H1 (cell line): ENCODE measurements at regions not wholly inside any gene's neighbourhood (a gene's known extent, or its start where the extent isn't known, plus 50 kb on each side); places are given as distances from the start of the nearest gene placed in this dataset.

Experiments used
- ATF3 ChIP-seq: IDR thresholded peaks from 2 replicates; pipeline ENCODE4 v1.6.1; 2011; ENCODE audit warnings: low read depth, mild to moderate bottlenecking, low read length; ENCODE audit not compliant: insufficient read depth
- BCL11A ChIP-seq, 2 experiments: IDR thresholded peaks; one replicate each; pipeline ENCODE4 v1.6.1; 2011; ENCODE audit warnings: low read depth in 2 of 2, low read length in 2 of 2, mild to moderate bottlenecking in 2 of 2
- CREB1 ChIP-seq: IDR thresholded peaks from 2 replicates; pipeline ENCODE4 v1.6.1; 2012; ENCODE audit warnings: inconsistent platforms
- EGR1 ChIP-seq: IDR thresholded peaks from 2 replicates; pipeline ENCODE4 v1.6.1; 2011; ENCODE audit warnings: low read depth, low read length, borderline replicate concordance
- EP300 ChIP-seq, 2 experiments: IDR thresholded peaks; 1 replicate in 1 of 2; 2 replicates in 1 of 2; pipeline ENCODE4 v1.6.1; 2011 to 2012; ENCODE audit warnings: low read depth in 2 of 2, low read length in 2 of 2, mild to moderate bottlenecking in 2 of 2, borderline replicate concordance in 1 of 2, inconsistent platforms in 1 of 2, moderate library complexity in 1 of 2
- FOSL1 ChIP-seq: IDR thresholded peaks from 2 replicates; pipeline ENCODE4 v1.6.1; 2011; ENCODE audit warnings: mild to moderate bottlenecking, low read depth, low read length, moderate library complexity; ENCODE audit not compliant: insufficient read depth
- GTF2F1 ChIP-seq: IDR thresholded peaks from 2 replicates; pipeline ENCODE4 v1.6.1; 2012; ENCODE audit warnings: low read depth, low read length, improper control_type of control experiment, borderline replicate concordance
- RAD21 ChIP-seq, 2 experiments: IDR thresholded peaks in 1 of 2; conservative IDR thresholded peaks in 1 of 2; 2 replicates each; pipeline ENCODE4 v1.6.1; 2011; ENCODE audit warnings: low read depth in 2 of 2, low read length in 2 of 2, improper control_type of control experiment in 1 of 2, inconsistent platforms in 1 of 2, mild to moderate bottlenecking in 1 of 2, moderate library complexity in 1 of 2
- SIRT6 ChIP-seq: IDR thresholded peaks from one replicate; pipeline ENCODE4 v1.7.1; 2012; ENCODE audit warnings: low read length, inconsistent platforms
- SP4 ChIP-seq: IDR thresholded peaks from 2 replicates; pipeline ENCODE4 v1.6.1; 2012; ENCODE audit warnings: low read length, inconsistent platforms
- SRF ChIP-seq: IDR thresholded peaks from 2 replicates; pipeline ENCODE4 v1.6.1; 2011; ENCODE audit warnings: mild to moderate bottlenecking, low read depth, low read length, moderate library complexity

DNA sequence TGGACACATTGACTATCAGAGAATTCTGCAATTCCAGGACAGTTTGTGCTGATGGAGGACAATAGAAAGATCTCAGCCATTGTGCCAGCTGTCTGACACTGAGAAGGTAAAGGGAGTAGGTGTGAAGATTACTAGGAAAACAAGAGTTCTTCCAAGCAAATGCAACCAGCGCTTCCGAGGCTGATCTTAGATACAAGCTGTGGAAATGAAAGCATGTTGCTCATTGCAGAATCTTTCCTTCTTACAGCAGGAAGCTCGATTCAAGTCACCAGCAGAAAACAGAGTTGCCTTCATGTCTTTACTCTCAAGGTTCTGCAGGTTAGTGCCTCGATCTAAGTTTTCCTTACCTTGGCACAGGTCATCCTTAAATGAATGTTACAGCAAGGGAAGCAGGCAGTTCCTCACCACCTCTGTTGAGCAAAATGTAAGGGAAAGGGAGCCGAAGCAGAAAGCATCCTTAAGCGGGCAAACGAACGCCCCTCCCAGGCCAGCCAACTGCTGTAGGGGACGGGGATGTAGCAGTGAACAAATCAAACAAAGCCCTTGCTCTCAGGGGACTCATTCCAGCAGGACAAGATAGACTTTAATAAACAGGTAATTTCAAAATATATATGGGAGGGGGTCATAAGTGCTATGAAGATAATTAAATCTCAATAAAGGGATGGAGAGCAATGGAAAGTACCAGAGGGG lies 54.3 kb downstream of the MARCHF4 start (continued):
- TF ChIP-seq RAD21 (IDR thresholded peaks at IDR 0.05 in 1 of 2, conservative IDR thresholded peaks at IDR 0.05 in 1 of 2; ENCODE audit: low read depth in 2 of 2, low read length in 2 of 2) (no peak), FOSL1 (no peak), BCL11A (IDR thresholded peaks at IDR 0.05; ENCODE audit: low read depth in 2 of 2, low read length in 2 of 2) (no peak), SIRT6 (no peak), CREB1 (no peak), EP300 (IDR thresholded peaks at IDR 0.05; ENCODE audit: borderline replicate concordance in 1 of 2, low read depth in 2 of 2, low read length in 2 of 2) (no peak), SP4 (no peak), ATF3 (no peak), GTF2F1 (no peak), SRF (no peak), EGR1 (no peak)
- TF ChIP-seq, all 59 proteins: peak for 0
